ENCODE measurements at regions not wholly inside any gene's neighbourhood (a gene's known extent, or its start where the extent isn't known, plus 50 kb on each side); places are given as distances from the start of the nearest gene placed in this dataset.

DNA sequence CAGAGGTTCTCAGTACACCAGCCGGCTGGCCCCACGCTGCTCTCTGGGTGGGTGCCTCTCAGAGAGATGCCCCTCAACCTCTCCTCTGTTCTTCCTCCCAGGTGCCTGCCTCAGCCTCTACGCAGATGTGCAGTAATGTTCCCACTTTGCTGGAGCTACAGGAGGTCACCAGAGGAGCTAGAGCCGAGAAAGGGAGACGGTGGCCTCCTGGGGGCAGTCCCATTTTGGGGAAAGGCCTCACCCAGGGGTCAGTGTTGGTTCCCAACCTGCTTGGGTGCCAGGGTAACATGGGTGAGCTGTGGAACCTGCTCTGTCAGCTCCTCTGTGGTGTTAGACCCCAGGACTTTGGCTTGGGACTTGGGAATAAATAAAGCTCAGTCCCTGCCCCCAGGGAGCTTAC lies 145.3 kb upstream of the MLN start:
- no TSS peak for BruUV-seq (replicated peaks)
- ChIA-PET CTCF (interaction anchor here (1.4 kb wide), 1 partner anchor 10 kb away, joined by 4 read pairs; no protein-coding TSS in a partner anchor), RAD21 (ENCODE audit: low non-redundant PET in 1 of 2, low total read pairs in 2 of 2, uncharacterized antibody in 2 of 2, unreplicated experiment in 2 of 2) (no interaction called here), POLR2A (no interaction called here)
- Histone ChIP-seq H2AFZ (ENCODE audit: low read depth, low read length, poor library complexity, severe bottlenecking) (no peak overlapping the region), H4K20me1 (ENCODE audit: insufficient read depth) (no peaks in the 10 kb centered on the region), H3K27me3 (ENCODE audit: insufficient read depth, low read length) (0 out of 2 replicates have a peak, but pooled peaks cover 4% of the 10 kb centered on the region), H3K79me2 (ENCODE audit: insufficient read depth, low read length) (no peaks in the 10 kb centered on the region), H3K27ac (ENCODE audit: low read depth, low read length) (no peak overlapping the region), H3K4me3 (replicated peaks in 1 of 2; ENCODE audit: low read depth in 1 of 2, low read length in 2 of 2) (no peak overlapping the region), H3K4me1 (ENCODE audit: control insufficient read depth in 1 of 2, insufficient read depth in 2 of 2, low read length in 2 of 2) (no peaks in the 10 kb centered on the region), H3K9me2 (ENCODE audit: insufficient read depth) (no peaks in the 10 kb centered on the region), H3K4me2 (ENCODE audit: low read length) (no peak overlapping the region), H3K36me3 (ENCODE audit: control insufficient read depth in 1 of 2, insufficient read depth in 2 of 2, low read length in 2 of 2) (no peaks in the 10 kb centered on the region), H3K9me3 (ENCODE audit: control insufficient read depth in 1 of 2, insufficient read depth in 1 of 2, low read depth in 1 of 2, low read length in 2 of 2) (no peaks in the 10 kb centered on the region), H3K9ac (ENCODE audit: low read length) (no peak overlapping the region)
- intact Hi-C loops (cut with micrococcal nuclease): no loop called here
- TF ChIP-seq CEBPB (IDR thresholded peaks at IDR 0.05; ENCODE audit: low read depth): no peak
- TF ChIP-seq SRF (IDR thresholded peaks at IDR 0.05; ENCODE audit: low read depth): no peak
- TF ChIP-seq RAD21 (IDR thresholded peaks at IDR 0.05; ENCODE audit: low read depth): no peak
- no peak for TF ChIP-seq ATF3 (IDR thresholded peaks at IDR 0.05)
- no peak for TF ChIP-seq CBX3 (IDR thresholded peaks at IDR 0.05; ENCODE audit: low read depth)
- TF ChIP-seq POLR2A (IDR thresholded peaks at IDR 0.05; ENCODE audit: borderline replicate concordance, extremely low read depth, insufficient read depth, insufficient read length): no peak
- no peak for TF ChIP-seq POLR2AphosphoS5 (IDR thresholded peaks at IDR 0.05; ENCODE audit: low read depth, low read length)
- no peak for ATAC-seq
- no peak for DNase-seq (ENCODE audit: low read depth, low spot score)

- Histone ChIP-seq H3K4me2 (ENCODE audit: low read length) (no peak overlapping the region), H3K27me3 (ENCODE audit: insufficient read depth, low read length) (0 out of 2 replicates have a peak, but pooled peaks cover 2% of the 10 kb centered on the region), H3K27ac (ENCODE audit: low read depth, low read length) (no peak overlapping the region), H3K9me3 (ENCODE audit: control insufficient read depth in 1 of 2, insufficient read depth in 1 of 2, low read depth in 1 of 2, low read length in 2 of 2) (no peaks in the 10 kb centered on the region), H3K4me3 (replicated peaks in 1 of 2; ENCODE audit: low read depth in 1 of 2, low read length in 2 of 2) (no peak overlapping the region), H3K9me2 (ENCODE audit: insufficient read depth) (no peaks in the 10 kb centered on the region), H3K36me3 (ENCODE audit: control insufficient read depth in 1 of 2, insufficient read depth in 2 of 2, low read length in 2 of 2) (no peaks in the 10 kb centered on the region), H3K79me2 (ENCODE audit: insufficient read depth, low read length) (no peaks in the 10 kb centered on the region), H3K4me1 (ENCODE audit: control insufficient read depth in 1 of 2, insufficient read depth in 2 of 2, low read length in 2 of 2) (no peaks in the 10 kb centered on the region), H4K20me1 (ENCODE audit: insufficient read depth) (no peaks in the 10 kb centered on the region), H2AFZ (ENCODE audit: low read depth, low read length, poor library complexity, severe bottlenecking) (no peak overlapping the region), H3K9ac (ENCODE audit: low read length) (no peak overlapping the region)
- intact Hi-C loops (cut with micrococcal nuclease): no loop called here
- CTCF ChIA-PET: interaction anchor here (0.6 kb wide), 1 partner anchor 1587 kb away, joined by 4 read pairs; no protein-coding TSS in a partner anchor
- DNase-seq (ENCODE audit: low read depth, low spot score): no peak
- BruUV-seq (replicated peaks): no TSS peak
- ATAC-seq: no peak
- TF ChIP-seq, protein P1, sequence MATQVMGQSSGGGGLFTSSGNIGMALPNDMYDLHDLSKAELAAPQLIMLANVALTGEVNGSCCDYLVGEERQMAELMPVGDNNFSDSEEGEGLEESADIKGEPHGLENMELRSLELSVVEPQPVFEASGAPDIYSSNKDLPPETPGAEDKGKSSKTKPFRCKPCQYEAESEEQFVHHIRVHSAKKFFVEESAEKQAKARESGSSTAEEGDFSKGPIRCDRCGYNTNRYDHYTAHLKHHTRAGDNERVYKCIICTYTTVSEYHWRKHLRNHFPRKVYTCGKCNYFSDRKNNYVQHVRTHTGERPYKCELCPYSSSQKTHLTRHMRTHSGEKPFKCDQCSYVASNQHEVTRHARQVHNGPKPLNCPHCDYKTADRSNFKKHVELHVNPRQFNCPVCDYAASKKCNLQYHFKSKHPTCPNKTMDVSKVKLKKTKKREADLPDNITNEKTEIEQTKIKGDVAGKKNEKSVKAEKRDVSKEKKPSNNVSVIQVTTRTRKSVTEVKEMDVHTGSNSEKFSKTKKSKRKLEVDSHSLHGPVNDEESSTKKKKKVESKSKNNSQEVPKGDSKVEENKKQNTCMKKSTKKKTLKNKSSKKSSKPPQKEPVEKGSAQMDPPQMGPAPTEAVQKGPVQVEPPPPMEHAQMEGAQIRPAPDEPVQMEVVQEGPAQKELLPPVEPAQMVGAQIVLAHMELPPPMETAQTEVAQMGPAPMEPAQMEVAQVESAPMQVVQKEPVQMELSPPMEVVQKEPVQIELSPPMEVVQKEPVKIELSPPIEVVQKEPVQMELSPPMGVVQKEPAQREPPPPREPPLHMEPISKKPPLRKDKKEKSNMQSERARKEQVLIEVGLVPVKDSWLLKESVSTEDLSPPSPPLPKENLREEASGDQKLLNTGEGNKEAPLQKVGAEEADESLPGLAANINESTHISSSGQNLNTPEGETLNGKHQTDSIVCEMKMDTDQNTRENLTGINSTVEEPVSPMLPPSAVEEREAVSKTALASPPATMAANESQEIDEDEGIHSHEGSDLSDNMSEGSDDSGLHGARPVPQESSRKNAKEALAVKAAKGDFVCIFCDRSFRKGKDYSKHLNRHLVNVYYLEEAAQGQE (IDR thresholded peaks at IDR 0.05; ENCODE audit: low read depth): no peak
- TF ChIP-seq EZH2phosphoT487 (IDR thresholded peaks at IDR 0.05; ENCODE audit: borderline replicate concordance) (no peak), POLR2A (IDR thresholded peaks at IDR 0.05; ENCODE audit: borderline replicate concordance, extremely low read depth, insufficient read depth, insufficient read length) (no peak), SP1 (IDR thresholded peaks at IDR 0.05; ENCODE audit: low read depth) (no peak), ATF3 (IDR thresholded peaks at IDR 0.05) (no peak), YY1 (IDR thresholded peaks at IDR 0.05; ENCODE audit: extremely low read depth, insufficient replicate concordance, low read depth, low read length) (no peak), EZH2 (IDR thresholded peaks at IDR 0.05) (no peak), EGR1 (IDR thresholded peaks at IDR 0.05; ENCODE audit: low read depth) (no peak), SIN3A (IDR thresholded peaks at IDR 0.05; ENCODE audit: low read depth) (no peak), TCF7L2 (IDR thresholded peaks at IDR 0.05; ENCODE audit: borderline replicate concordance, extremely low read depth, insufficient read depth, insufficient read length) (no peak), ELF1 (IDR thresholded peaks at IDR 0.05; ENCODE audit: borderline replicate concordance, low read depth) (no peak), ZNF274 (IDR thresholded peaks at IDR 0.05; ENCODE audit: low read depth, low read length) (no peak)
- POLR2A ChIA-PET: no interaction called here
- RAD21 ChIA-PET (ENCODE audit: low non-redundant PET in 1 of 2, low total read pairs in 2 of 2, uncharacterized antibody in 2 of 2, unreplicated experiment in 2 of 2): no interaction called here
Observed at GRCh38 chr6:33947916-33948594, 144.3 kb upstream of the MLN start.

Measured in HCT116 (cell line).